GM23338 (cell line): ENCODE measurements at regions not wholly inside any gene's neighbourhood (a gene's known extent, or its start where the extent isn't known, plus 50 kb on each side); places are given as distances from the start of the nearest gene placed in this dataset.
A peak's percentile ranks its signal among the peaks of the same experiment; 100 is the strongest.

Experiments used
- ATAC-seq: fragments of 200-7000 bp; cut with Tn5 transposase; 3 replicates; pipeline ENCODE4 v1.9.1; 2020
- DNase-seq: peaks from one replicate; pipeline ENCODE4 v3.0.0-alpha.2; 2015; ENCODE audit warnings: low spot score
- H2AFZ ChIP-seq: fragments of 200-600 bp; sonication (generic); 2 replicates; pipeline ENCODE4 v1.8.0; 2016; ENCODE audit warnings: antibody characterized with exemption, mild to moderate bottlenecking, moderate library complexity
- H3F3A ChIP-seq: fragments of 200-600 bp; sonication (generic); replicated peaks from 2 replicates; pipeline ENCODE4 v1.8.0; 2017; ENCODE audit warnings: antibody characterized with exemption, mixed run types, low read depth
- H3K27ac ChIP-seq: fragments of 200-600 bp; sonication (generic); 2 replicates; pipeline ENCODE4 v1.6.1; 2016; ENCODE audit warnings: low read depth
- H3K27me3 ChIP-seq: fragments of 200-600 bp; sonication (generic); 2 replicates; pipeline ENCODE4 v1.8.0; 2016; ENCODE audit warnings: mild to moderate bottlenecking, mixed run types, moderate library complexity; ENCODE audit not compliant: insufficient read depth
- H3K36me3 ChIP-seq: fragments of 200-600 bp; sonication (generic); 2 replicates; pipeline ENCODE4 v1.8.0; 2016; ENCODE audit warnings: mild to moderate bottlenecking; ENCODE audit not compliant: insufficient read depth
- H3K4me1 ChIP-seq: fragments of 200-600 bp; sonication (generic); 2 replicates; pipeline ENCODE4 v1.8.0; 2016; ENCODE audit warnings: mild to moderate bottlenecking, moderate library complexity; ENCODE audit not compliant: insufficient read depth
- H3K4me2 ChIP-seq: fragments of 200-600 bp; sonication (generic); 2 replicates; pipeline ENCODE4 v1.7.1; 2017; ENCODE audit warnings: mixed run types
- H3K4me3 ChIP-seq: fragments of 200-600 bp; sonication (generic); 2 replicates; pipeline ENCODE4 v1.6.1; 2016; ENCODE audit warnings: mixed run types
- H3K79me2 ChIP-seq: fragments of 200-600 bp; sonication (generic); replicated peaks from 2 replicates; pipeline ENCODE4 v1.8.0; 2017; ENCODE audit warnings: mild to moderate bottlenecking; ENCODE audit not compliant: insufficient read depth
- H3K9me2 ChIP-seq: fragments of 200-600 bp; sonication (generic); 2 replicates; pipeline ENCODE4 v1.8.0; 2017; ENCODE audit not compliant: insufficient read depth
- H4K20me1 ChIP-seq: fragments of 200-600 bp; sonication (generic); replicated peaks from 2 replicates; pipeline ENCODE4 v1.8.0; 2017; ENCODE audit warnings: mild to moderate bottlenecking; ENCODE audit not compliant: insufficient read depth
- H3K27ac Mint-ChIP-seq: 2 replicates; pipeline ENCODE4 v1.8.0; 2020; ENCODE audit warnings: inconsistent platforms, mild to moderate bottlenecking, moderate library complexity, mixed read lengths
- H3K27me3 Mint-ChIP-seq: 3 replicates; pipeline ENCODE4 v1.8.0; 2022; ENCODE audit warnings: low read depth, mild to moderate bottlenecking, moderate library complexity, mixed read lengths, inconsistent platforms; ENCODE audit not compliant: insufficient read depth, poor library complexity
- H3K36me3 Mint-ChIP-seq: 3 replicates; pipeline ENCODE4 v1.8.0; 2021; ENCODE audit warnings: low read depth, mild to moderate bottlenecking, inconsistent platforms, moderate library complexity, mixed read lengths
- H3K4me1 Mint-ChIP-seq: 3 replicates; pipeline ENCODE4 v1.8.0; 2020; ENCODE audit warnings: mild to moderate bottlenecking, inconsistent platforms, mixed read lengths
- H3K4me3 Mint-ChIP-seq: 3 replicates; pipeline ENCODE4 v1.8.0; 2021; ENCODE audit warnings: moderate library complexity, mild to moderate bottlenecking, inconsistent platforms, mixed read lengths
- H3K9me3 Mint-ChIP-seq: 3 replicates; pipeline ENCODE4 v1.8.0; 2020; ENCODE audit warnings: moderate library complexity, mild to moderate bottlenecking, inconsistent platforms, mixed read lengths
- CREB1 ChIP-seq: fragments of 250-450 bp; sonication (Bioruptor Pico); IDR thresholded peaks from 2 replicates; pipeline ENCODE4 v1.5.0; 2020; ENCODE audit warnings: low read depth, mild to moderate bottlenecking, moderate library complexity
- CTCF ChIP-seq, 2 experiments: fragments of 200-600 bp in 1 of 2; sonication (generic) in 1 of 2; conservative IDR thresholded peaks; 2 replicates each; pipeline versions ENCODE4 v1.5.1 to v1.6.1; 2016 to 2017; ENCODE audit warnings: antibody characterized with exemption in 2 of 2, low read depth in 2 of 2, mild to moderate bottlenecking in 2 of 2, moderate library complexity in 1 of 2
- ETS1 ChIP-seq: IDR thresholded peaks from 2 replicates; pipeline ENCODE4 v1.6.1; 2016; ENCODE audit warnings: antibody characterized with exemption
- EZH2 ChIP-seq: fragments of 200-600 bp; sonication (generic); IDR thresholded peaks from one replicate; pipeline ENCODE4 v1.8.0; 2017; ENCODE audit warnings: antibody characterized with exemption, mild to moderate bottlenecking, low read depth; ENCODE audit not compliant: unreplicated experiment
- JUNB ChIP-seq: IDR thresholded peaks from one replicate; pipeline ENCODE4 v1.6.1; 2016; ENCODE audit warnings: antibody characterized with exemption; ENCODE audit not compliant: unreplicated experiment
- POLR2AphosphoS5 ChIP-seq: IDR thresholded peaks from 2 replicates; pipeline ENCODE4 v1.6.1; 2016; ENCODE audit warnings: antibody characterized with exemption, low read depth
- REST ChIP-seq: IDR thresholded peaks from one replicate; pipeline ENCODE4 v1.6.1; 2018; ENCODE audit warnings: antibody characterized with exemption; ENCODE audit not compliant: unreplicated experiment
- STAT1 ChIP-seq: IDR thresholded peaks from one replicate; pipeline ENCODE4 v1.6.1; 2016; ENCODE audit warnings: antibody characterized with exemption; ENCODE audit not compliant: unreplicated experiment
- ZNF114 ChIP-seq: fragments of 250-450 bp; sonication (Bioruptor Pico); IDR thresholded peaks from 2 replicates; pipeline ENCODE4 v1.5.0; 2020; ENCODE audit warnings: mild to moderate bottlenecking, moderate library complexity
- ZNF331 ChIP-seq: fragments of 250-450 bp; sonication (Bioruptor Pico); IDR thresholded peaks from 2 replicates; pipeline ENCODE4 v1.5.0; 2020; ENCODE audit warnings: low read depth, mild to moderate bottlenecking, moderate library complexity

DNA sequence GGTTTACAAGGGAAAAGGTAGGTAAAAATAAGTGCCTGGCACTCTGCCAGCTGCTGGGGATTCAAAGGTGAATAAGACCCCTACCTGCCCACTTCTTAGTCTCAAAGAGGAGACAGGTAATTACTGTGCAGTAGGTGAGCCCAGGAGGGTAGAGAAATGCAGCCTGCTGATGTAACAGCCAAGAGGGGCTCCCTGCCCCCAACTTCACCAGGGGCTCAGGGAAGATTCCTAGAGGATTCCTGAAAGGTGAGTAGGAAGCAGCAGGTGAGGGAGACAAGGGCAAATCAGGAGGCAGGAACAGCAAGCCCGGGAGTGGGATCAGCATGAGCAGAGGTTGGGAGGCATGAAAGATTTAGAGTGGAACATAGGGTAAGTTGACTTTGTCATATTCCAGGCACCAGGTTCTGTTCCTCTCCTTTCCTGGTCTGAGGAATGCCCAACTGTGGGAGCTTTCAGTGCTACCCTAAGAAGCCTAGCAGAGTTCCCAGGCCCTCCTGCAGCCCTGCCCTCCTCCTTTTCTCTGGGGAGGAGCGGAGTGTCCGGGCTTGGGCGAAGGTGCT is 258.1 kb downstream of the LRFN2 start:
- Histone ChIP-seq H4K20me1 (no peaks in the 10 kb centered on the region), H2AFZ (no peak overlapping the region), H3F3A (peaks cover 17% of the 10 kb centered on the region; the same call in 1 of the 2 replicates), H3K4me2 (peak overlapping the region; percentile 66), H3K27me3 (no peaks in the 10 kb centered on the region), H3K9me2 (peaks cover 8% of the 10 kb centered on the region), H3K27ac (peak overlapping the region; percentile 90), H3K79me2 (no peaks in the 10 kb centered on the region), H3K4me3 (peak overlapping the region; percentile 26; the same call in 1 of the 2 replicates), H3K4me1 (peaks cover 36% of the 10 kb centered on the region), H3K36me3 (no peaks in the 10 kb centered on the region)
- ATAC-seq (peak; percentile 52), DNase-seq (peak; percentile 82)
- Mint-ChIP-seq H3K4me3 (peak overlapping the region; percentile 49), H3K9me3 (no peaks in the 10 kb centered on the region), H3K27ac (peak overlapping the region; percentile 87), H3K36me3 (no peaks in the 10 kb centered on the region), H3K4me1 (peaks cover 61% of the 10 kb centered on the region), H3K27me3 (peaks cover 6% of the 10 kb centered on the region)
- TF ChIP-seq ZNF331 (CRISPR knock-in tag): no peak
- TF ChIP-seq CREB1 (CRISPR knock-in tag): peak; percentile 13; the same call in 1 of the 2 replicates
- no peak for TF ChIP-seq STAT1
- TF ChIP-seq JUNB: no peak
- TF ChIP-seq CTCF (conservative IDR thresholded peaks at IDR 0.05; ENCODE audit: low read depth in 2 of 2): no peak
- TF ChIP-seq ZNF114 (CRISPR knock-in tag): no peak
- TF ChIP-seq REST: no peak
- TF ChIP-seq POLR2AphosphoS5: 0 out of 2 replicates have a peak, but pooled peaks have one; percentile 39
- TF ChIP-seq ETS1: no peak
- no peak for TF ChIP-seq EZH2
